Erythroblast (primary cell): ENCODE measurements at regions not wholly inside any gene's neighbourhood (a gene's known extent, or its start where the extent isn't known, plus 50 kb on each side); places are given as distances from the start of the nearest gene placed in this dataset.

Experiments
- GATA1 ChIP-seq: IDR thresholded peaks from 2 replicates; pipeline ENCODE4 v1.6.1; 2011; ENCODE audit warnings: low read depth, mild to moderate bottlenecking, control low read depth, low read length, moderate library complexity
- POLR2A ChIP-seq: IDR thresholded peaks from 2 replicates; pipeline ENCODE4 v1.6.1; 2011; ENCODE audit warnings: mild to moderate bottlenecking, low read length

- no peak for TF ChIP-seq POLR2A
- TF ChIP-seq GATA1, result no peak
These were observed 90.6 kb upstream of the AKAP13 start for GRCh38 chr15:85289677-85290365.
